Activated B cell treated with CpG ODN at 0.5 μM for 24 hours (primary cell): ENCODE measurements at regions not wholly inside any gene's neighbourhood (a gene's known extent, or its start where the extent isn't known, plus 50 kb on each side); places are given as distances from the start of the nearest gene placed in this dataset.
A peak's percentile ranks its signal among the peaks of the same experiment; 100 is the strongest.

ENCODE experiments used
- ATAC-seq: fragments of 200-7000 bp; cut with Tn5 transposase; one replicate; pipeline ENCODE4 v1.10.0; 2021; ENCODE audit warnings: low read depth, mild to moderate bottlenecking, moderate library complexity
- CTCF ChIA-PET: fragments of 350-600 bp; sonication (Branson Sonifier 250); formaldehyde crosslinking; loops from one replicate; lab custom pipeline; 2021; ENCODE audit warnings: antibody characterized with exemption; lab: Charles Lee
- POLR2A ChIA-PET: fragments of 350-600 bp; sonication (Branson Sonifier 250); formaldehyde crosslinking; loops from one replicate; lab custom pipeline; 2021; ENCODE audit warnings: antibody characterized with exemption; lab: Charles Lee
- DNase-seq: peaks from one replicate; pipeline ENCODE4 v3.0.0; 2022
- H3K27ac Mint-ChIP-seq: one replicate; pipeline ENCODE4 v1.8.0; 2020; ENCODE audit warnings: mixed read lengths
- H3K27me3 Mint-ChIP-seq: one replicate; pipeline ENCODE4 v1.8.0; 2021; ENCODE audit warnings: mixed read lengths
- H3K36me3 Mint-ChIP-seq: one replicate; pipeline ENCODE4 v1.8.0; 2021; ENCODE audit warnings: low read depth, mixed read lengths
- H3K4me1 Mint-ChIP-seq: one replicate; pipeline ENCODE4 v1.8.0; 2021; ENCODE audit warnings: mixed read lengths
- H3K4me3 Mint-ChIP-seq: one replicate; pipeline ENCODE4 v1.8.0; 2020; ENCODE audit warnings: mild to moderate bottlenecking, mixed read lengths
- H3K9me3 Mint-ChIP-seq: one replicate; pipeline ENCODE4 v1.8.0; 2020; ENCODE audit warnings: mixed read lengths
- CTCF ChIP-seq: fragments of 200-600 bp; IDR thresholded peaks from one replicate; pipeline ENCODE4 v1.8.0; 2022; ENCODE audit warnings: antibody characterized with exemption, mild to moderate bottlenecking
- intact Hi-C: fragments of 100-400 bp; cut with micrococcal nuclease; formaldehyde crosslinking; loops from one replicate; pipeline ENCODE4 v1.15.1; 2024

- Mint-ChIP-seq H3K9me3 (no peaks in the 10 kb centered on the region), H3K4me1 (peaks cover 92% of the 10 kb centered on the region), H3K27me3 (no peaks in the 10 kb centered on the region), H3K4me3 (peak overlapping the region; percentile 59), H3K36me3 (no peaks in the 10 kb centered on the region), H3K27ac (peak overlapping the region; percentile 82)
- intact Hi-C loops, result loop anchor here (1.0 to 2.0 kb wide), 2 partner anchors 19 to 234 kb away; no protein-coding TSS in a partner anchor
- ChIA-PET CTCF (interaction anchor here (1.0 kb wide), 1 partner anchor 234 kb away, joined by 3 read pairs; no protein-coding TSS in a partner anchor), POLR2A (interaction anchor here (0.6 to 1.2 kb wide), 3 partner anchors 21 to 84 kb away, joined by 3 to 6 read pairs (median 4); no protein-coding TSS in a partner anchor)
- ATAC-seq (peak; percentile 29), DNase-seq (no peak)
- TF ChIP-seq CTCF, result no peak
Measured at GRCh38 chr2:60316381-60317033, 236.9 kb downstream of the BCL11A start.

DNA sequence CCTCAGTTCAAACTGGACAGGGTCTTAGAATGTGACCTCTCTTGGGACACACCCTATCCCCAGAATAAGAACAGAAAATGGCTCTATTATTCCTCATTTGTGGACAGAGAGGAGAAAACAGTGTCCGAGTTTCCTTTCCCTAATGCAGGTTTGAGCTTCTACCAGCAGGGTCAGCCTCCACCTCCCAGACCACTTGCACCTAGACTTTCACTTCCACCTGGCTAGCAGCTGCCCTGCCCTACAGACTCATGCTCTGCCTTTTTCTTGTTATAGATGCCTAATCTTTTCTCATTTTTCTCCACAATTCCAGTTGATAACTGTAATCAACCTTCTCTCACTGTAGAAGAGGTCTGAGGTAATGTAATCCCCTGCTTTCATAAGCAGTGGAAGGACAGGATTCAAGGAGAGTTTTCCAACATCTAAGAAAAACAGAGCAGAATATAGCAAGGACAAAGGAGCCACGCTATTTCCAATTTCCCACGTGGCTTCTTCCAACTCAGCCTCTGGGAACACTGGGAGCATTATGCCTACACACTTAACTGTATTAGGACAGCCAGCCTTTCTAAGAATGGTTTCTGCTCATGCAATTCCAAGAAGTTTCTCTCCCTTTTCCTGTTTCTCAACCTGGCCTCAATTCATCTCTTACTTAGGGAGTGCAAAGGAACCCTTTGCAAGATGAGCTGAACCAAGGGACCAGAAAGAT lies 239.8 kb downstream of the BCL11A start:
- intact Hi-C loops, result no loop called here
- ChIA-PET CTCF (no interaction called here), POLR2A (interaction anchor here (0.7 to 1.7 kb wide), 6 partner anchors 9 to 133 kb away, joined by 3 to 10 read pairs (median 4); no protein-coding TSS in a partner anchor)
- ATAC-seq (no peak), DNase-seq (no peak)
- peaks cover 95% of the 10 kb centered on the region for H3K4me1 Mint-ChIP-seq
- H3K27me3 Mint-ChIP-seq, result no peaks in the 10 kb centered on the region
- peak overlapping the region; percentile 1 for H3K27ac Mint-ChIP-seq
- no peak for TF ChIP-seq CTCF
- H3K9me3 Mint-ChIP-seq, result no peaks in the 10 kb centered on the region
- no peaks in the 10 kb centered on the region for H3K36me3 Mint-ChIP-seq
- no peak overlapping the region for H3K4me3 Mint-ChIP-seq

GRCh38 chr2:60312618-60313017 lies 240.8 kb downstream of the BCL11A start:
- ATAC-seq (peak; percentile 32), DNase-seq (no peak)
- intact Hi-C loops, result no loop called here
- H3K4me3 Mint-ChIP-seq, result no peak overlapping the region
- TF ChIP-seq CTCF, result no peak
- no peaks in the 10 kb centered on the region for H3K27me3 Mint-ChIP-seq
- H3K4me1 Mint-ChIP-seq, result peaks cover 88% of the 10 kb centered on the region
- H3K27ac Mint-ChIP-seq, result peak overlapping the region; percentile 44
- H3K9me3 Mint-ChIP-seq, result no peaks in the 10 kb centered on the region
- POLR2A ChIA-PET, result interaction anchor here (0.7 to 1.7 kb wide), 7 partner anchors 8 to 237 kb away, joined by 3 to 10 read pairs (median 5); no protein-coding TSS in a partner anchor
- CTCF ChIA-PET, result no interaction called here
- H3K36me3 Mint-ChIP-seq, result no peaks in the 10 kb centered on the region

GRCh38 chr2:60311524-60311923 lies 241.9 kb downstream of the BCL11A start:
- Mint-ChIP-seq H3K9me3 (no peaks in the 10 kb centered on the region), H3K27me3 (no peaks in the 10 kb centered on the region), H3K4me1 (peaks cover 85% of the 10 kb centered on the region), H3K27ac (peak overlapping the region; percentile 41), H3K4me3 (peak overlapping the region; percentile 46), H3K36me3 (no peaks in the 10 kb centered on the region)
- intact Hi-C loops, result no loop called here
- peak; percentile 35 for ATAC-seq
- no peak for TF ChIP-seq CTCF
- POLR2A ChIA-PET, result interaction anchor here (0.6 to 1.4 kb wide), 3 partner anchors 9 to 244 kb away, joined by 3 to 9 read pairs (median 8); no protein-coding TSS in a partner anchor
- CTCF ChIA-PET, result interaction anchor here (1.0 kb wide), 1 partner anchor 128 kb away, joined by 3 read pairs; no protein-coding TSS in a partner anchor
- no peak for DNase-seq
